ENCODE measurements at regions not wholly inside any gene's neighbourhood (a gene's known extent, or its start where the extent isn't known, plus 50 kb on each side); places are given as distances from the start of the nearest gene placed in this dataset.

- no peak for TF ChIP-seq CTCF (IDR thresholded peaks at IDR 0.05)
- no peak for TF ChIP-seq EP300 (IDR thresholded peaks at IDR 0.05)
Observed at GRCh38 chr14:31960039-31960438, 117.1 kb upstream of the ARHGAP5 start.
